Activated T-helper 17 cell treated with anti-CD3 and anti-CD28 coated beads, Interleukin-2, amount 50 U/mL, for 72 hours (primary cell): ENCODE measurements at regions not wholly inside any gene's neighbourhood (a gene's known extent, or its start where the extent isn't known, plus 50 kb on each side); places are given as distances from the start of the nearest gene placed in this dataset.
"Not testable (repeated sequence)": the region's sequence is repeated elsewhere in the genome, so short reads cannot be mapped to it uniquely, and the experiment has no call there.

Source experiments
- ATAC-seq: fragments of 150-1000 bp; cut with Tn5 transposase; replicated peaks from 2 replicates; pipeline ENCODE4 v1.10.0; 2021; ENCODE audit warnings: mild to moderate bottlenecking, moderate library complexity
- H3K27ac Mint-ChIP-seq: one replicate; pipeline ENCODE4 v1.8.0; 2022; ENCODE audit warnings: mixed read lengths
- H3K27me3 Mint-ChIP-seq: one replicate; pipeline ENCODE4 v1.8.0; 2022; ENCODE audit warnings: mixed read lengths
- H3K36me3 Mint-ChIP-seq: one replicate; pipeline ENCODE4 v1.8.0; 2022; ENCODE audit warnings: low read depth, mild to moderate bottlenecking, mixed read lengths
- H3K4me1 Mint-ChIP-seq: one replicate; pipeline ENCODE4 v1.8.0; 2022; ENCODE audit warnings: mixed read lengths
- H3K4me3 Mint-ChIP-seq: one replicate; pipeline ENCODE4 v1.8.0; 2022; ENCODE audit warnings: mild to moderate bottlenecking, mixed read lengths
- H3K9me3 Mint-ChIP-seq: one replicate; pipeline ENCODE4 v1.8.0; 2022; ENCODE audit warnings: mixed read lengths

GRCh38 chr9:119884438-119884837 is 515.2 kb upstream of the BRINP1 start:
- H3K4me3 Mint-ChIP-seq: no peak overlapping the region
- H3K27me3 Mint-ChIP-seq: no peaks in the 10 kb centered on the region
- no peak for ATAC-seq
- no peaks in the 10 kb centered on the region for H3K36me3 Mint-ChIP-seq
- peaks cover 4% of the 10 kb centered on the region for H3K9me3 Mint-ChIP-seq
- no peak overlapping the region for H3K27ac Mint-ChIP-seq
- H3K4me1 Mint-ChIP-seq: no peaks in the 10 kb centered on the region

GRCh38 chr9:119881898-119882297 is 512.7 kb upstream of the BRINP1 start:
- Mint-ChIP-seq H3K4me1 (no peaks in the 10 kb centered on the region), H3K27ac (no peak overlapping the region), H3K27me3 (no peaks in the 10 kb centered on the region), H3K4me3 (no peak overlapping the region), H3K9me3 (peaks cover 4% of the 10 kb centered on the region), H3K36me3 (no peaks in the 10 kb centered on the region)
- no peak for ATAC-seq

- Mint-ChIP-seq H3K27me3 (no peaks in the 10 kb centered on the region), H3K36me3 (no peaks in the 10 kb centered on the region), H3K4me1 (no peaks in the 10 kb centered on the region), H3K27ac (no peak overlapping the region), H3K4me3 (no peak overlapping the region), H3K9me3 (peaks cover 4% of the 10 kb centered on the region)
- no peak for ATAC-seq
Observed at GRCh38 chr9:119880361-119880760, 511.1 kb upstream of the BRINP1 start.

GRCh38 chr9:119877306-119877705 is 508.1 kb upstream of the BRINP1 start:
- Mint-ChIP-seq H3K4me3 (no peak overlapping the region), H3K27me3 (no peaks in the 10 kb centered on the region), H3K4me1 (no peaks in the 10 kb centered on the region), H3K27ac (no peak overlapping the region), H3K9me3 (peaks cover 4% of the 10 kb centered on the region), H3K36me3 (no peaks in the 10 kb centered on the region)
- ATAC-seq: no peak

GRCh38 chr9:119873877-119874276 is 504.6 kb upstream of the BRINP1 start:
- Mint-ChIP-seq H3K4me1 (no peaks in the 10 kb centered on the region), H3K27ac (no peak overlapping the region), H3K4me3 (no peak overlapping the region), H3K27me3 (no peaks in the 10 kb centered on the region), H3K36me3 (no peaks in the 10 kb centered on the region), H3K9me3 (no peaks in the 10 kb centered on the region)
- no peak for ATAC-seq

GRCh38 chr9:119870251-119870650 is 501.0 kb upstream of the BRINP1 start:
- not testable (repeated sequence) for H3K4me1 Mint-ChIP-seq, H3K27ac Mint-ChIP-seq, H3K9me3 Mint-ChIP-seq, H3K36me3 Mint-ChIP-seq, H3K4me3 Mint-ChIP-seq, H3K27me3 Mint-ChIP-seq, ATAC-seq

- Mint-ChIP-seq H3K27me3 (no peaks in the 10 kb centered on the region), H3K9me3 (peaks cover 5% of the 10 kb centered on the region), H3K4me3 (no peak overlapping the region), H3K36me3 (no peaks in the 10 kb centered on the region), H3K27ac (no peak overlapping the region), H3K4me1 (no peaks in the 10 kb centered on the region)
- ATAC-seq: no peak
Observed at GRCh38 chr9:119868694-119869093, 499.5 kb upstream of the BRINP1 start.

GRCh38 chr9:119861842-119862241 is 492.6 kb upstream of the BRINP1 start:
- no peaks in the 10 kb centered on the region for H3K4me1 Mint-ChIP-seq
- ATAC-seq: no peak
- H3K27ac Mint-ChIP-seq: no peak overlapping the region

GRCh38 chr9:119859128-119859527 is 489.9 kb upstream of the BRINP1 start:
- H3K27me3 Mint-ChIP-seq: peaks cover 8% of the 10 kb centered on the region
- no peaks in the 10 kb centered on the region for H3K4me1 Mint-ChIP-seq
- no peaks in the 10 kb centered on the region for H3K36me3 Mint-ChIP-seq
- H3K9me3 Mint-ChIP-seq: peaks cover 4% of the 10 kb centered on the region
- no peak overlapping the region for H3K4me3 Mint-ChIP-seq
- no peak for ATAC-seq
- H3K27ac Mint-ChIP-seq: no peak overlapping the region

More at GRCh38 chr9:119861842-119862241, 492.6 kb upstream of the BRINP1 start:
- Mint-ChIP-seq H3K9me3 (peaks cover 4% of the 10 kb centered on the region), H3K36me3 (no peaks in the 10 kb centered on the region), H3K4me3 (no peak overlapping the region), H3K27me3 (peaks cover 8% of the 10 kb centered on the region)

- Mint-ChIP-seq H3K27me3 (no peaks in the 10 kb centered on the region), H3K4me3 (no peak overlapping the region), H3K4me1 (no peaks in the 10 kb centered on the region), H3K27ac (no peak overlapping the region), H3K9me3 (peaks cover 3% of the 10 kb centered on the region), H3K36me3 (no peaks in the 10 kb centered on the region)
- no peak for ATAC-seq
Observed at GRCh38 chr9:119853126-119853525, 483.9 kb upstream of the BRINP1 start.

GRCh38 chr9:119852390-119852789 is 483.2 kb upstream of the BRINP1 start:
- H3K9me3 Mint-ChIP-seq: no peaks in the 10 kb centered on the region
- no peaks in the 10 kb centered on the region for H3K4me1 Mint-ChIP-seq
- H3K4me3 Mint-ChIP-seq: no peak overlapping the region
- no peaks in the 10 kb centered on the region for H3K36me3 Mint-ChIP-seq
- H3K27me3 Mint-ChIP-seq: no peaks in the 10 kb centered on the region
- ATAC-seq: no peak
- no peak overlapping the region for H3K27ac Mint-ChIP-seq

- Mint-ChIP-seq H3K4me3 (no peak overlapping the region), H3K9me3 (no peaks in the 10 kb centered on the region), H3K27ac (no peak overlapping the region), H3K36me3 (no peaks in the 10 kb centered on the region), H3K27me3 (no peaks in the 10 kb centered on the region), H3K4me1 (no peaks in the 10 kb centered on the region)
- no peak for ATAC-seq
Observed at GRCh38 chr9:119844431-119844830, 475.2 kb upstream of the BRINP1 start.

GRCh38 chr9:119841016-119841415 is 471.8 kb upstream of the BRINP1 start:
- Mint-ChIP-seq H3K27me3 (no peaks in the 10 kb centered on the region), H3K4me1 (no peaks in the 10 kb centered on the region), H3K27ac (no peak overlapping the region), H3K36me3 (no peaks in the 10 kb centered on the region), H3K9me3 (no peaks in the 10 kb centered on the region), H3K4me3 (no peak overlapping the region)
- no peak for ATAC-seq

GRCh38 chr9:119839888-119840287 is 470.7 kb upstream of the BRINP1 start:
- Mint-ChIP-seq H3K4me1 (no peaks in the 10 kb centered on the region), H3K4me3 (no peak overlapping the region), H3K27ac (no peak overlapping the region), H3K9me3 (no peaks in the 10 kb centered on the region), H3K36me3 (no peaks in the 10 kb centered on the region), H3K27me3 (no peaks in the 10 kb centered on the region)
- no peak for ATAC-seq

GRCh38 chr9:119838210-119838609 is 469.0 kb upstream of the BRINP1 start:
- Mint-ChIP-seq H3K9me3 (no peaks in the 10 kb centered on the region), H3K27me3 (no peaks in the 10 kb centered on the region), H3K36me3 (no peaks in the 10 kb centered on the region), H3K27ac (no peak overlapping the region), H3K4me3 (no peak overlapping the region), H3K4me1 (no peaks in the 10 kb centered on the region)
- ATAC-seq: no peak

GRCh38 chr9:119836036-119836435 is 466.8 kb upstream of the BRINP1 start:
- no peaks in the 10 kb centered on the region for H3K9me3 Mint-ChIP-seq
- H3K27ac Mint-ChIP-seq: no peak overlapping the region
- no peak overlapping the region for H3K4me3 Mint-ChIP-seq
- no peak for ATAC-seq
- no peaks in the 10 kb centered on the region for H3K4me1 Mint-ChIP-seq
- no peaks in the 10 kb centered on the region for H3K27me3 Mint-ChIP-seq
- no peaks in the 10 kb centered on the region for H3K36me3 Mint-ChIP-seq
